ENCODE measurements at regions not wholly inside any gene's neighbourhood (a gene's known extent, or its start where the extent isn't known, plus 50 kb on each side); places are given as distances from the start of the nearest gene placed in this dataset.

- Histone ChIP-seq H3K9me3 (ENCODE audit: insufficient read depth, low read depth, low read length) (no peaks in the 10 kb centered on the region), H3K79me2 (ENCODE audit: insufficient read depth, low read length) (no peaks in the 10 kb centered on the region), H3K36me3 (ENCODE audit: insufficient read depth, low read length) (no peaks in the 10 kb centered on the region), H3K9ac (ENCODE audit: low read length) (no peak overlapping the region), H2AFZ (ENCODE audit: low read depth, low read length) (no peak overlapping the region), H3K27ac (ENCODE audit: low read depth, low read length) (no peak overlapping the region), H4K20me1 (ENCODE audit: insufficient read depth, low read length) (no peaks in the 10 kb centered on the region), H3K27me3 (ENCODE audit: insufficient read depth, low read length) (no peaks in the 10 kb centered on the region), H3K4me3 (ENCODE audit: insufficient read depth, low read depth, low read length) (no peak overlapping the region), H3K4me2 (ENCODE audit: low read length) (no peak overlapping the region), H3K4me1 (ENCODE audit: insufficient read depth, low read length) (no peaks in the 10 kb centered on the region)
- Mint-ChIP-seq H3K4me3 (ENCODE audit: unreplicated experiment) (no peak overlapping the region), H3K36me3 (ENCODE audit: low read depth, unreplicated experiment) (no peaks in the 10 kb centered on the region), H3K27ac (ENCODE audit: unreplicated experiment) (no peak overlapping the region), H3K27me3 (ENCODE audit: low read depth, unreplicated experiment) (peaks cover 11% of the 10 kb centered on the region), H3K9me3 (ENCODE audit: unreplicated experiment) (no peaks in the 10 kb centered on the region), H3K4me1 (ENCODE audit: low read depth, unreplicated experiment) (peaks cover 9% of the 10 kb centered on the region)
- no peak for TF ChIP-seq EZH2 (IDR thresholded peaks at IDR 0.05; ENCODE audit: insufficient read depth, low read length)
- TF ChIP-seq CTCF (IDR thresholded peaks at IDR 0.05; ENCODE audit: insufficient read depth, low read depth, low read length) = no peak
- FAIRE-seq (no peak), DNase-seq (ENCODE audit: low read depth) (no peak)
These were observed 88.8 kb downstream of the C1QL2 start for GRCh38 chr2:119069781-119070180.

- no peaks in the 10 kb centered on the region for H3K79me2 ChIP-seq (ENCODE audit: insufficient read depth, low read length)
- H4K20me1 ChIP-seq (ENCODE audit: insufficient read depth, low read length) = no peaks in the 10 kb centered on the region
- H3K9me3 ChIP-seq (ENCODE audit: insufficient read depth, low read depth, low read length) = no peaks in the 10 kb centered on the region
- no peaks in the 10 kb centered on the region for H3K36me3 ChIP-seq (ENCODE audit: insufficient read depth, low read length)
- H3K4me3 Mint-ChIP-seq (ENCODE audit: unreplicated experiment) = no peak overlapping the region
- H3K27ac Mint-ChIP-seq (ENCODE audit: unreplicated experiment) = no peak overlapping the region
- no peaks in the 10 kb centered on the region for H3K9me3 Mint-ChIP-seq (ENCODE audit: unreplicated experiment)
- FAIRE-seq = no peak
- H3K9ac ChIP-seq (ENCODE audit: low read length) = no peak overlapping the region
- H3K4me2 ChIP-seq (ENCODE audit: low read length) = no peak overlapping the region
- no peak overlapping the region for H3K4me3 ChIP-seq (ENCODE audit: insufficient read depth, low read depth, low read length)
- no peak overlapping the region for H2AFZ ChIP-seq (ENCODE audit: low read depth, low read length)
- DNase-seq (ENCODE audit: low read depth) = no peak
- no peak overlapping the region for H3K27ac ChIP-seq (ENCODE audit: low read depth, low read length)
- H3K4me1 ChIP-seq (ENCODE audit: insufficient read depth, low read length) = no peaks in the 10 kb centered on the region
- H3K4me1 Mint-ChIP-seq (ENCODE audit: low read depth, unreplicated experiment) = peaks cover 6% of the 10 kb centered on the region
- no peaks in the 10 kb centered on the region for H3K36me3 Mint-ChIP-seq (ENCODE audit: low read depth, unreplicated experiment)
- no peaks in the 10 kb centered on the region for H3K27me3 ChIP-seq (ENCODE audit: insufficient read depth, low read length)
- no peak for TF ChIP-seq CTCF (IDR thresholded peaks at IDR 0.05; ENCODE audit: insufficient read depth, low read depth, low read length)
- TF ChIP-seq EZH2 (IDR thresholded peaks at IDR 0.05; ENCODE audit: insufficient read depth, low read length) = no peak
- peaks cover under 1% of the 10 kb centered on the region for H3K27me3 Mint-ChIP-seq (ENCODE audit: low read depth, unreplicated experiment)
These were observed 90.3 kb downstream of the C1QL2 start for GRCh38 chr2:119068154-119068725.

- DNase-seq (ENCODE audit: low read depth) (peak; percentile 2), FAIRE-seq (no peak)
- Mint-ChIP-seq H3K27me3 (ENCODE audit: low read depth, unreplicated experiment) (peaks cover 3% of the 10 kb centered on the region), H3K36me3 (ENCODE audit: low read depth, unreplicated experiment) (no peaks in the 10 kb centered on the region), H3K4me1 (ENCODE audit: low read depth, unreplicated experiment) (peaks cover 10% of the 10 kb centered on the region), H3K9me3 (ENCODE audit: unreplicated experiment) (peaks cover 4% of the 10 kb centered on the region), H3K27ac (ENCODE audit: unreplicated experiment) (no peak overlapping the region), H3K4me3 (ENCODE audit: unreplicated experiment) (no peak overlapping the region)
- Histone ChIP-seq H3K79me2 (ENCODE audit: insufficient read depth, low read length) (no peaks in the 10 kb centered on the region), H2AFZ (ENCODE audit: low read depth, low read length) (no peak overlapping the region), H3K9me3 (ENCODE audit: insufficient read depth, low read depth, low read length) (no peaks in the 10 kb centered on the region), H3K27ac (ENCODE audit: low read depth, low read length) (no peak overlapping the region), H3K4me3 (ENCODE audit: insufficient read depth, low read depth, low read length) (no peak overlapping the region), H3K27me3 (ENCODE audit: insufficient read depth, low read length) (no peaks in the 10 kb centered on the region), H3K36me3 (ENCODE audit: insufficient read depth, low read length) (no peaks in the 10 kb centered on the region), H4K20me1 (ENCODE audit: insufficient read depth, low read length) (no peaks in the 10 kb centered on the region), H3K4me2 (ENCODE audit: low read length) (no peak overlapping the region), H3K9ac (ENCODE audit: low read length) (no peak overlapping the region), H3K4me1 (ENCODE audit: insufficient read depth, low read length) (no peaks in the 10 kb centered on the region)
- TF ChIP-seq CTCF (IDR thresholded peaks at IDR 0.05; ENCODE audit: insufficient read depth, low read depth, low read length) = no peak
- no peak for TF ChIP-seq EZH2 (IDR thresholded peaks at IDR 0.05; ENCODE audit: insufficient read depth, low read length)
These were observed 92.2 kb downstream of the C1QL2 start for GRCh38 chr2:119066272-119066804.

Measured in astrocyte (in vitro differentiated cells and primary cell).